HG03460 (cell line): ENCODE measurements at regions not wholly inside any gene's neighbourhood (a gene's known extent, or its start where the extent isn't known, plus 50 kb on each side); places are given as distances from the start of the nearest gene placed in this dataset.
"Not testable (repeated sequence)": the region's sequence is repeated elsewhere in the genome, so short reads cannot be mapped to it uniquely, and the experiment has no call there.

Experiments used
- ATAC-seq: cut with Tn5 transposase; IDR thresholded peaks from one replicate; pipeline ENCODE4 v1.9.1; 2021; ENCODE audit not compliant: unreplicated experiment

DNA sequence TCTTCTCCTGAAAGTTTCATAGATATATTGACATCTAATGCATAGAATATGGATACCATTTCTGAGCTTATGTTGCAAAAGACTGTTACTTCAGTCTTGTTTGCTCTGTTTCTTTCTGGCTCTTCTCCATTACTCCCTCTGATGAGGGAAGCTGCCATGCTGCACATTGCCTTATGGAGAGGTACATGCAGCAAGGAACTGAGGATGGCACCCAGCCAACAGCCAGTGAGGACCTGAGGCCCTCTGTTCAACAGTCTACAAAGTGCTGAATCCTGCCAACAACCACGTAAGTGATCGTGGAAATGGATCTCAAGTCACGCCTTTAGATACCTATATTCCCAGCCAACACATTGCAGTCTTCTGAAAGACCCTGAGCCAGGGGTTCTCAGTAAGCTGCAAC, 66.6 kb upstream of the ADAMTS5 start:
- ATAC-seq: no peak

DNA sequence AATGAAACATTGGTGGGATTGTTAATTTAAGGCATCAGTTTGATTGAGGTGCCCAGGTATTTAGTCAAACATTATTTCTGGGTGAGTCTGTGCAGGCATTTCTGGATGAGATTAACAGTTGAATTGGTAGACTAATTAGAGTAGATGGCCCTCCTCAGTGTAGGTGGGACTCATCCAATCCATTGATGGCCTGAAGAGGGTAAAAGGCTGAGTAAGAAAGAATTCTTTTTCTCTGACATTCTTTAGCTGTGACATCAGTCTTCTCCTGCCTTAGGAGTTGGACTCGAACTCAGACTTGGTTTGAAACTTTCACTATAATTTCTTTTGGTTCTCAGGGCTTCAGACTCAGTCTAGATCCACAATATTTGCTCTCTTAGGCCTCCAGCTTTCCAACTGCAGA, 59.6 kb upstream of the ADAMTS5 start:
- ATAC-seq: no peak

DNA sequence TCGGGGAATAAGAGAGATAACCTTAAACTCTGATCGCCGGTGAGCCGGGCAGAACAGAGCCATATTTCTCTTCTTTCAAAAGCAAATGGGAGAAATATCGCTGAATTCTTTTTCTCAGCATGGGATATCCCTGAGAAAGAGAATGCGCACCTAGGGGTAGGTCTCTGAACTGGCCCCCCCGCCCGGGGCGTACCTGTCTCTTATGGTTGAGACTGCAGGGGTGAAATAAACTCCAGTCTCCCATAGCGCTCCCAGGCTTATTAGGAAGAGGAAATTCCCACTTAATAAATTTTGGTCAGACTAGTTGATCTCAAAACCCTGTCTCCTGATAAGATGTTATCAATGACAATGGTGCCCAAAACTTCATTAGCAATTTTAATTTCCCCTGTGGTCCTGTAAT, 58.8 kb upstream of the ADAMTS5 start:
- not testable (repeated sequence) for ATAC-seq

DNA sequence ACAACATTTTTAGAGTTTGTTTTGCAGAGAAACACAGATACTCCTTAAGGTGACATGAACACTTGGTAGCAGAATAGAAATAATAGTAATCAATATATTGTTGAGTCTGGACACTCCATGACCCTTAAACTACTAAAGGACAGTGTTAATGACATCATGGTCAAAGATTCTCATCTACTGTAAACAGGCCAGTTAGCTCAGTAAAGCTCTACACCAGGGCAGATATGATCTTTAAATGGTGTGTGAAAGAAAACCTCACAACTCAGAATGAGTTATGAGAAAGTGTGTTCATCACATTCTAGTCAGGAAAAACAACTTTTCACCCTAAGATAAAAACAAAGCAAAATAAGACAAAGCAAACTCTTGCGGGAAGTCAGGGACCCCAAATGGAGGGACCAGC, 58.1 kb upstream of the ADAMTS5 start:
- ATAC-seq: no peak

DNA sequence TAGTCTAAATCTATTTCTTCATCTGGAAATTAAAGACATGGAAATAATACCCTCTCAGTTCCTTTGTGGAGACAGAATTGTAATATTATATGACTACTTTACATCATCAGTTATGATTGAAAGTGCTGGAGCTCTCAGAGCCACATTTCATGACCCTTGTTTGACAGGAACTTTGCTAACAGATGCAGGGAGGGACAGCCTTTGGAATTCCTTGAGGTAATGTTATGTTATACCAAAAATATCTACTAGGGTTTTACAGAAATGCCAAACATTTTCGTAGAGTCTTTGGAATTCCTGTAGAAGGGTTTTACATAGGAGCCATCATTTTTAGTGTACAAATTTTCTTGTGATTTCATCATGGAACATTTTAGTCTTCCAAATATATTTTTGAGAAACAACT, 57.4 kb upstream of the ADAMTS5 start:
- no peak for ATAC-seq

DNA sequence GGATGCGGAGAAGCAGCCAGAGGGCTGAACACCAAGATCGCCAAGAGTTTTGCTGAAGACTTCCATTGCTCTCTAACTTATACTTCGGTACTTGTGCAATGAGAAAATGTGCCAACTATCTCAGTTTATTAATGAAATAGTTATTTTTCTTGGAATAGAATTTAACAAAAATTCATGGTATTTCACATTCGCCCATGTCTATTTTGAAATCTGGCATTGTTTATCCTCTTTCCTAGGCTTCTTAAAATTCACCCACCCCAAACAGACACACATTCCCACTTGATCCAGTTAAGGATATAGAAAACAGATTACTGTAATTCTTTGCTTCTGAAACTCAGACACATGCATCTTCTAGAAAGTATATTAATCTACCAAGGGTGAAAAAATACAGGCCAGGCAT, 56.3 kb upstream of the ADAMTS5 start:
- no peak for ATAC-seq

DNA sequence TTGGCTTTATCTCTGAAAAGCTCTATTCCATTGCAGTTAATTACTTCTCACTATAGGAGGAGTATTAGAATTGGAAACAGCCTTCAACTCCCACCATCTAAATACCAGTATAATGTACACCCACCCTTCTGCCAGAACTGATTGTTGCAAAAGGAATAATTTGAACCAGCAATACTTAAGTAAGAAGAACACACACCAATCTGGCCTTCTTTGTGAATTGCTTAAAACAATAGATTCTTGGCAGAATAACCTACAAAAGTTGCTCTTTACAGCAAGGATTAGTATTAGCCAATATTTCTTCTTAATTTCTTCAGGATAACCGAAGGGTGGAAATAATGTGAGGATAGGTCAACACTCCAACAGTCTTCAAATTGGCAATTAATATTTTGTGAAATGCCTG, 54.9 kb upstream of the ADAMTS5 start:
- ATAC-seq: no peak

DNA sequence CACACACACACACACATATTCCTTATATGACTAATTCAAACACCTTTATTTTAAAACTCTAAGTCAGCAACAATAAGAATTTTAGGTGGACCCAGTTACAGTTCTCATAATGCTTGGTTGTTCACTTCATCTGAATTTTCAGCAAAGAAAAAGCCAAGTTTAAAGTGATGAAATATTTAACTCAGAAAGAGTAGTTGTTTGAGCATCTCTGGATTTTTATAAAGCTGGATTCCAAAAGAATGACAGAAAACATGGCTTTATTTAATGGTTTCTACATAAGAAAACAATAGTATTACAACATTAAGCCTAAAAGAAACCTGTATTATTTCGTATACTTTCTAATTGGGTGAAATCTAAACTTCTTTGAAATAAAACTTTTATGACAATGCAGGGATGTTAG, 54.2 kb upstream of the ADAMTS5 start:
- no peak for ATAC-seq

DNA sequence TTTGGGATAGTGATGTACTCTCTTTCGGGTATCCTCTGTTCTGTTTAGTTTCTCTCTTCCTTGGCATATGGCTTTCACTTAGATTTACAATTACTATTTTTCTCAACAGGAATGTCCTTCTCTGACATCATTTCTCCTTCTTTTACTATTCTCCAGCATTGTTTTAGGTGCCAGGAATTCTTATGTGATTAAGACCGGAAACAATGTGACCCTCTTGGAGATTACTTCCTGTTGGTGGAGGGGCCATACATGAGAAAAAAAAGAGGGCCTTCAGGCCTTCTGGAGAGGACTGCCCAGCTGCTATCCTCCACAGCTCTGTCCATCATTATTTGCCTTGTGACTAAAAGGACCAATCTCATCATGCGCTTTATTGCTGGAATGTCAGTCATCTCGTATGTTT, 50.4 kb upstream of the ADAMTS5 start:
- ATAC-seq: no peak
